IMR-90 (cell line): ENCODE measurements at regions not wholly inside any gene's neighbourhood (a gene's known extent, or its start where the extent isn't known, plus 50 kb on each side); places are given as distances from the start of the nearest gene placed in this dataset.

Experiments used
- ATAC-seq: fragments of 200-7000 bp; cut with Tn5 transposase; 2 replicates; pipeline ENCODE4 v1.9.1; 2020; ENCODE audit warnings: low read depth, mild to moderate bottlenecking, moderate library complexity
- BruUV-seq: library from RNA; stranded (reverse); fragments of 400-500 nt; replicated peaks from 2 replicates; lab custom pipeline; 2021; lab: Mats Ljungman, UMichigan
- CTCF ChIA-PET: fragments of 300-600 bp; formaldehyde crosslinking; extraction: SDS; loops from one replicate; lab custom pipeline; 2021; ENCODE audit warnings: antibody characterized with exemption; lab: Yijun Ruan, JAX
- POLR2A ChIA-PET: fragments of 300-600 bp; sonication (Branson Sonifier 250); formaldehyde crosslinking; loops from one replicate; lab custom pipeline; 2022; ENCODE audit warnings: antibody characterized with exemption; ENCODE audit not compliant: unreplicated experiment; lab: Charles Lee
- DNase-seq: peaks from one replicate; pipeline ENCODE4 v3.0.0; 2013
- H2AFZ ChIP-seq: replicated peaks from 2 replicates; pipeline ENCODE3; 2013; ENCODE audit warnings: low read length, mild to moderate bottlenecking; ENCODE audit not compliant: poor library complexity
- H2AK5ac ChIP-seq: 2 replicates; pipeline ENCODE4 v1.6.1; 2013; ENCODE audit warnings: low read depth, low read length, inconsistent platforms
- H2AK9ac ChIP-seq: replicated peaks from 2 replicates; pipeline ENCODE3; 2013; ENCODE audit warnings: mild to moderate bottlenecking, low read depth, low read length, moderate library complexity; ENCODE audit not compliant: poor library complexity
- H2BK120ac ChIP-seq: 2 replicates; pipeline ENCODE4 v1.6.1; 2013; ENCODE audit warnings: low read depth, low read length, inconsistent platforms
- H2BK15ac ChIP-seq: 3 replicates; pipeline ENCODE4 v1.6.1; 2013; ENCODE audit warnings: low read depth, low read length, inconsistent platforms
- H2BK20ac ChIP-seq: 2 replicates; pipeline ENCODE4 v1.6.1; 2013; ENCODE audit warnings: low read depth, mild to moderate bottlenecking, inconsistent platforms, low read length, moderate library complexity
- H2BK5ac ChIP-seq: 2 replicates; pipeline ENCODE4 v1.6.1; 2013; ENCODE audit warnings: mild to moderate bottlenecking, low read depth, low read length, inconsistent platforms; ENCODE audit not compliant: poor library complexity, severe bottlenecking
- H3K14ac ChIP-seq: replicated peaks from 2 replicates; pipeline ENCODE4 v1.6.1; 2013; ENCODE audit warnings: low read depth, low read length, inconsistent platforms
- H3K18ac ChIP-seq: 2 replicates; pipeline ENCODE4 v1.6.1; 2013; ENCODE audit warnings: low read depth, low read length, control low read depth
- H3K23ac ChIP-seq: 2 replicates; pipeline ENCODE4 v1.6.1; 2013; ENCODE audit warnings: low read depth, low read length, inconsistent platforms
- H3K27ac ChIP-seq: 2 replicates; pipeline ENCODE4 v1.5.1; 2013; ENCODE audit warnings: mild to moderate bottlenecking, control low read depth, low read length; ENCODE audit not compliant: insufficient read depth
- H3K27me3 ChIP-seq: 2 replicates; pipeline ENCODE4 v1.6.1; 2013; ENCODE audit warnings: low read length; ENCODE audit not compliant: control insufficient read depth, insufficient read depth
- H3K36me3 ChIP-seq: 2 replicates; pipeline ENCODE4 v1.6.1; 2013; ENCODE audit warnings: low read length, mixed read lengths; ENCODE audit not compliant: control insufficient read depth, insufficient read depth
- H3K4ac ChIP-seq: 2 replicates; pipeline ENCODE4 v1.6.1; 2013; ENCODE audit warnings: low read depth, low read length, inconsistent platforms
- H3K4me1 ChIP-seq: 2 replicates; pipeline ENCODE4 v1.6.1; 2013; ENCODE audit warnings: low read length, mixed read lengths; ENCODE audit not compliant: control insufficient read depth, insufficient read depth
- H3K4me2 ChIP-seq: 2 replicates; pipeline ENCODE4 v1.6.1; 2013; ENCODE audit warnings: low read depth, mild to moderate bottlenecking, control low read depth, low read length, moderate library complexity
- H3K4me3 ChIP-seq: 2 replicates; pipeline ENCODE4 v1.5.1; 2013; ENCODE audit warnings: low read depth, mild to moderate bottlenecking, control low read depth, low read length, moderate library complexity; ENCODE audit not compliant: insufficient read depth
- H3K56ac ChIP-seq: 2 replicates; pipeline ENCODE4 v1.6.1; 2013; ENCODE audit warnings: low read length, inconsistent platforms; ENCODE audit not compliant: insufficient read depth; ENCODE audit errors: extremely low read depth
- H3K79me1 ChIP-seq, 2 experiments: 2 replicates each; pipeline ENCODE4 v1.6.1; 2013; ENCODE audit warnings: low read length in 2 of 2, inconsistent platforms in 1 of 2, low read depth in 1 of 2
- H3K9ac ChIP-seq: 2 replicates; pipeline ENCODE4 v1.6.1; 2013; ENCODE audit warnings: low read depth, low read length, control low read depth
- H3K9me1 ChIP-seq: 2 replicates; pipeline ENCODE4 v1.6.1; 2013; ENCODE audit warnings: low read length, inconsistent platforms; ENCODE audit not compliant: insufficient read depth
- H3K9me3 ChIP-seq: 2 replicates; pipeline ENCODE4 v1.6.1; 2013; ENCODE audit warnings: low read length; ENCODE audit not compliant: control insufficient read depth, insufficient read depth
- H4K20me1 ChIP-seq: 2 replicates; pipeline ENCODE4 v1.6.1; 2013; ENCODE audit warnings: low read length, inconsistent platforms; ENCODE audit not compliant: insufficient read depth
- H4K5ac ChIP-seq: 2 replicates; pipeline ENCODE4 v1.6.1; 2013; ENCODE audit warnings: mild to moderate bottlenecking, low read depth, low read length, control low read depth
- H4K8ac ChIP-seq, 2 experiments: 2 replicates each; pipeline ENCODE4 v1.6.1; 2013; ENCODE audit warnings: low read depth in 2 of 2, low read length in 2 of 2, control low read depth in 1 of 2, inconsistent platforms in 1 of 2
- H4K91ac ChIP-seq: 2 replicates; pipeline ENCODE4 v1.6.1; 2013; ENCODE audit warnings: low read depth, low read length, inconsistent platforms; ENCODE audit not compliant: insufficient read depth
- CHD1 ChIP-seq: IDR thresholded peaks from 2 replicates; pipeline ENCODE4 v1.6.1; 2012; ENCODE audit warnings: low read depth, low read length, improper control_type of control experiment
- ELK1 ChIP-seq: fragments of 150-350 bp; IDR thresholded peaks from 2 replicates; pipeline ENCODE4 v1.6.1; 2016; ENCODE audit warnings: low read depth, mild to moderate bottlenecking, low read length, moderate library complexity, borderline replicate concordance
- FOS ChIP-seq: fragments of 150-350 bp; IDR thresholded peaks from 2 replicates; pipeline ENCODE4 v1.6.1; 2016; ENCODE audit warnings: low read depth, low read length
- MAFK ChIP-seq: IDR thresholded peaks from 2 replicates; pipeline ENCODE4 v1.6.1; 2012; ENCODE audit warnings: low read depth, low read length, improper control_type of control experiment
- RFX5 ChIP-seq: IDR thresholded peaks from 2 replicates; pipeline ENCODE4 v1.8.0; 2012; ENCODE audit warnings: low read depth, mild to moderate bottlenecking, low read length, moderate library complexity
- SMC3 ChIP-seq: fragments of 150-350 bp; IDR thresholded peaks from 2 replicates; pipeline ENCODE4 v1.6.1; 2016; ENCODE audit warnings: low read depth, mild to moderate bottlenecking, antibody characterized with exemption, low read length, moderate library complexity
- WGBS, 2 experiments: methylation state at CpG; one replicate each; pipeline versions ENCODE4 v1.1.5 to v1.1.7; 2013; ENCODE audit warnings: missing lambda C conversion rate in 2 of 2; ENCODE audit not compliant: insufficient read length in 1 of 2; ENCODE audit errors: extremely low coverage in 2 of 2; 5-methylcytosine and 5-hydroxymethylcytosine counted together
- dilution Hi-C: fragments of 300-500 bp; cut with HindIII; formaldehyde crosslinking; loops from one replicate; pipeline ENCODE4 v1.14.3; 2018; ENCODE audit warnings: low sequenced_read_pairs; ENCODE audit not compliant: unreplicated experiment
- in situ Hi-C: fragments of 300-500 bp; cut with MboI; formaldehyde crosslinking; loops from 3 replicates; pipeline ENCODE4 v1.14.3; 2019; ENCODE audit warnings: low sequenced_read_pairs, inconsistent platforms, mixed read lengths
- intact Hi-C: fragments of 100-400 bp; cut with micrococcal nuclease; formaldehyde crosslinking; loops from 2 replicates; pipeline ENCODE4 v1.10.0; 2022

DNA sequence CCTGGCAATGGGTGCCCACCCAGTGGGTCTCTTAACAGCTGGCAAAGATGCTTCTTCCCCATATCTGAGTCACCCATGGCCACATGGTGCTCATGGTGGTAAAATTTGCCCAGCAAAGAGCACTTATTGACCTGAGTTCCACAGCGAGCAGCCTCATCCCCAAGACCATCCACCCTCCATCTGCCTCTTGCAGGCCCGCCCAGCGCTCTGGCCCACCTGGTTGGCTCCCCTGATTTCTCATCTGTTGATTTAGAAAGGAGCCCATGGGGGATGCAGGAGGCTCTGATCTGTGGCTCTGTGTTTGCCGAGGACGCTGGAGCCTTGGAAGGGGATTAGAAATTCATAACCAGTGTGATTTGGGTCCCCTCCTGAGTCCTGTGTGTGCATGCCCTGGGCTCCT is 657.5 kb downstream of the PTPRU start:
- CTCF ChIA-PET: no interaction called here
- Histone ChIP-seq H2BK20ac (no peak overlapping the region), H4K8ac (no peak overlapping the region), H2BK15ac (no peak overlapping the region), H3K4ac (no peak overlapping the region), H3K23ac (no peak overlapping the region), H2AFZ (no peak overlapping the region), H3K18ac (no peak overlapping the region), H3K36me3 (no peaks in the 10 kb centered on the region), H3K4me1 (no peaks in the 10 kb centered on the region), H4K5ac (no peak overlapping the region), H3K9me3 (no peaks in the 10 kb centered on the region), H3K4me2 (no peak overlapping the region), H3K79me1 (no peaks in the 10 kb centered on the region), H3K9ac (no peak overlapping the region), H2BK5ac (no peak overlapping the region), H3K56ac (no peak overlapping the region), H2AK9ac (no peak overlapping the region), H4K20me1 (no peaks in the 10 kb centered on the region), H3K14ac (no peak overlapping the region), H4K91ac (no peak overlapping the region), H2AK5ac (no peak overlapping the region), H3K27ac (no peak overlapping the region), H2BK120ac (no peak overlapping the region), H3K27me3 (no peaks in the 10 kb centered on the region; the same call in 1 of the 2 replicates), H3K4me3 (no peak overlapping the region), H3K9me1 (no peaks in the 10 kb centered on the region)
- DNase-seq (no peak), ATAC-seq (no peak)
- no CpG with 5 or more reads among the region's 5 CpGs for WGBS, 2 experiments
- no peak for TF ChIP-seq CHD1
- TF ChIP-seq SMC3: no peak
- TF ChIP-seq ELK1: no peak
- no peak for TF ChIP-seq MAFK
- no peak for TF ChIP-seq RFX5
- no peak for TF ChIP-seq FOS
- BruUV-seq: no TSS peak
- in situ Hi-C loops: no loop called here
- POLR2A ChIA-PET: no interaction called here
- intact Hi-C loops: no loop called here
- dilution Hi-C loops: no loop called here
